WERI-Rb-1 (cell line): ENCODE measurements at regions not wholly inside any gene's neighbourhood (a gene's known extent, or its start where the extent isn't known, plus 50 kb on each side); places are given as distances from the start of the nearest gene placed in this dataset.

Experiments
- DNase-seq: peaks from one replicate; pipeline ENCODE4 v3.0.0-alpha.2; 2020
- H3K27ac ChIP-seq: fragments of 250-450 bp; sonication (Bioruptor Pico); 2 replicates; pipeline ENCODE4 v1.5.1; 2020; ENCODE audit warnings: mild to moderate bottlenecking, moderate library complexity
- H3K27me3 ChIP-seq: fragments of 250-450 bp; sonication (Bioruptor Pico); 2 replicates; pipeline ENCODE4 v1.5.1; 2021; ENCODE audit warnings: mild to moderate bottlenecking, low read depth, moderate library complexity; ENCODE audit not compliant: insufficient read depth, severe bottlenecking
- H3K36me3 ChIP-seq: fragments of 250-450 bp; sonication (Bioruptor Pico); 2 replicates; pipeline ENCODE4 v1.5.1; 2020; ENCODE audit warnings: mild to moderate bottlenecking, moderate library complexity
- H3K4me3 ChIP-seq: 2 replicates; pipeline ENCODE4 v1.5.1; 2011; ENCODE audit warnings: low read depth, mild to moderate bottlenecking, control low read depth, low read length
- H3K9me3 ChIP-seq: fragments of 250-450 bp; sonication (Bioruptor Pico); 2 replicates; pipeline ENCODE4 v1.5.1; 2021; ENCODE audit warnings: mild to moderate bottlenecking, moderate library complexity; ENCODE audit not compliant: severe bottlenecking
- CTCF ChIP-seq: IDR thresholded peaks from 2 replicates; pipeline ENCODE4 v1.5.1; 2011; ENCODE audit warnings: low read depth, mild to moderate bottlenecking, control low read depth, inconsistent platforms, low read length

GRCh38 chr10:76740514-76740913, 897.1 kb downstream of the KCNMA1 start:
- no peak for TF ChIP-seq CTCF
- H3K9me3 ChIP-seq, result no peaks in the 10 kb centered on the region
- H3K27ac ChIP-seq, result no peak overlapping the region
- H3K27me3 ChIP-seq, result no peaks in the 10 kb centered on the region
- H3K4me3 ChIP-seq, result no peak overlapping the region
- H3K36me3 ChIP-seq, result no peaks in the 10 kb centered on the region
- no peak for DNase-seq

GRCh38 chr10:76738991-76739390, 898.6 kb downstream of the KCNMA1 start:
- H3K27ac ChIP-seq, result no peak overlapping the region

GRCh38 chr10:76736815-76737618, 900.6 kb downstream of the KCNMA1 start:
- no peaks in the 10 kb centered on the region for H3K27me3 ChIP-seq
- H3K4me3 ChIP-seq, result no peak overlapping the region
- no peak overlapping the region for H3K27ac ChIP-seq
- TF ChIP-seq CTCF, result no peak
- no peak for DNase-seq
- no peaks in the 10 kb centered on the region for H3K36me3 ChIP-seq
- H3K9me3 ChIP-seq, result no peaks in the 10 kb centered on the region

More at GRCh38 chr10:76738991-76739390, 898.6 kb downstream of the KCNMA1 start:
- Histone ChIP-seq H3K4me3 (no peak overlapping the region), H3K9me3 (no peaks in the 10 kb centered on the region), H3K27me3 (no peaks in the 10 kb centered on the region), H3K36me3 (no peaks in the 10 kb centered on the region)
- no peak for TF ChIP-seq CTCF
- DNase-seq, result no peak

GRCh38 chr10:76736392-76736791, 901.2 kb downstream of the KCNMA1 start:
- H3K27me3 ChIP-seq, result no peaks in the 10 kb centered on the region
- H3K4me3 ChIP-seq, result no peak overlapping the region
- no peak overlapping the region for H3K27ac ChIP-seq
- H3K36me3 ChIP-seq, result no peaks in the 10 kb centered on the region
- H3K9me3 ChIP-seq, result no peaks in the 10 kb centered on the region
- DNase-seq, result peak; percentile 19
- no peak for TF ChIP-seq CTCF

- Histone ChIP-seq H3K27ac (no peak overlapping the region), H3K36me3 (no peaks in the 10 kb centered on the region), H3K4me3 (no peak overlapping the region), H3K9me3 (no peaks in the 10 kb centered on the region), H3K27me3 (no peaks in the 10 kb centered on the region)
- no peak for TF ChIP-seq CTCF
- DNase-seq, result no peak
These were observed 901.7 kb downstream of the KCNMA1 start for GRCh38 chr10:76735866-76736265.

GRCh38 chr10:76733441-76733936, 904.1 kb downstream of the KCNMA1 start:
- no peaks in the 10 kb centered on the region for H3K36me3 ChIP-seq
- no peak for TF ChIP-seq CTCF

More at GRCh38 chr10:76733441-76733936, 904.1 kb downstream of the KCNMA1 start:
- DNase-seq, result no peak
- Histone ChIP-seq H3K4me3 (no peak overlapping the region), H3K9me3 (no peaks in the 10 kb centered on the region), H3K27me3 (no peaks in the 10 kb centered on the region), H3K27ac (no peak overlapping the region)
